AG09319 (cell line): ENCODE measurements at regions not wholly inside any gene's neighbourhood (a gene's known extent, or its start where the extent isn't known, plus 50 kb on each side); places are given as distances from the start of the nearest gene placed in this dataset.

Source experiments
- DNase-seq: peaks from one replicate; pipeline ENCODE4 v3.0.0-alpha.2; 2010; ENCODE audit warnings: low read depth; ENCODE audit errors: extremely low read depth
- CTCF ChIP-seq: IDR thresholded peaks from 2 replicates; pipeline ENCODE4 v1.5.1; 2011; ENCODE audit warnings: low read depth, mild to moderate bottlenecking, inconsistent platforms, low read length, moderate library complexity

- no peak for TF ChIP-seq CTCF
- DNase-seq: no peak
Observed at GRCh38 chr17:37801171-37801570, 56.3 kb upstream of the HNF1B start.

- no peak for TF ChIP-seq CTCF
- DNase-seq: no peak
Observed at GRCh38 chr17:37797206-37797605, 52.3 kb upstream of the HNF1B start.

GRCh38 chr17:37796076-37796475 lies 51.2 kb upstream of the HNF1B start:
- no peak for TF ChIP-seq CTCF
- no peak for DNase-seq
